OCI-LY7 (cell line): ENCODE measurements at regions not wholly inside any gene's neighbourhood (a gene's known extent, or its start where the extent isn't known, plus 50 kb on each side); places are given as distances from the start of the nearest gene placed in this dataset.

Experiments used
- BruUV-seq: library from RNA; stranded (reverse); fragments of 400-500 nt; replicated peaks from 2 replicates; lab custom pipeline; 2021; lab: Mats Ljungman, UMichigan
- CTCF ChIA-PET: fragments of 300-600 bp; sonication (Branson Sonifier 250); formaldehyde crosslinking; loops from one replicate; lab custom pipeline; 2022; ENCODE audit warnings: antibody characterized with exemption; ENCODE audit not compliant: unreplicated experiment; lab: Charles Lee
- POLR2A ChIA-PET: fragments of 300-600 bp; sonication (Branson Sonifier 250); formaldehyde crosslinking; loops from one replicate; lab custom pipeline; 2022; ENCODE audit warnings: antibody characterized with exemption; lab: Charles Lee
- DNase-seq: peaks from one replicate; pipeline ENCODE4 v3.0.0-alpha.2; 2015; ENCODE audit warnings: low spot score
- H2AFZ ChIP-seq: fragments of 200-600 bp; sonication (generic), shearing (Covaris generic); 2 replicates; pipeline ENCODE4 v1.6.1; 2014; ENCODE audit warnings: mild to moderate bottlenecking, antibody characterized with exemption, low read length, moderate library complexity
- H3K27ac ChIP-seq: fragments of 200-600 bp; sonication (generic); 2 replicates; pipeline ENCODE4 v1.5.1; 2014; ENCODE audit warnings: mixed run types, low read depth, mild to moderate bottlenecking, moderate library complexity, low read length, inconsistent platforms; ENCODE audit not compliant: poor library complexity, severe bottlenecking
- H3K36me3 ChIP-seq: fragments of 200-600 bp; sonication (generic); 2 replicates; pipeline ENCODE4 v1.6.1; 2014; ENCODE audit warnings: mild to moderate bottlenecking, antibody characterized with exemption, low read length, moderate library complexity, mixed read lengths; ENCODE audit not compliant: insufficient read depth
- H3K4me1 ChIP-seq: fragments of 200-600 bp; sonication (generic); 2 replicates; pipeline ENCODE4 v1.5.1; 2014; ENCODE audit warnings: mild to moderate bottlenecking, low read length; ENCODE audit not compliant: insufficient read depth, poor library complexity, severe bottlenecking
- H3K4me2 ChIP-seq: fragments of 200-600 bp; sonication (generic); 2 replicates; pipeline ENCODE4 v1.6.1; 2014; ENCODE audit warnings: mild to moderate bottlenecking, low read length
- H3K4me3 ChIP-seq: fragments of 200-600 bp; sonication (generic); 2 replicates; pipeline ENCODE4 v1.5.1; 2014; ENCODE audit warnings: mild to moderate bottlenecking, low read depth, low read length; ENCODE audit not compliant: poor library complexity, severe bottlenecking
- H3K79me2 ChIP-seq: fragments of 200-600 bp; sonication (generic); 2 replicates; pipeline ENCODE4 v1.6.1; 2016; ENCODE audit warnings: low read depth, mild to moderate bottlenecking, low read length, moderate library complexity, mixed read lengths; ENCODE audit not compliant: insufficient read depth
- H3K9me2 ChIP-seq: fragments of 200-600 bp; sonication (generic); 2 replicates; pipeline ENCODE4 v1.6.1; 2016; ENCODE audit warnings: mild to moderate bottlenecking, low read length, mixed read lengths; ENCODE audit not compliant: insufficient read depth
- H3K9me3 ChIP-seq: fragments of 200-600 bp; sonication (generic); 2 replicates; pipeline ENCODE4 v1.6.1; 2014; ENCODE audit warnings: mild to moderate bottlenecking, mixed run types, low read length, mixed read lengths
- H4K20me1 ChIP-seq: fragments of 200-600 bp; sonication (generic); 2 replicates; pipeline ENCODE4 v1.6.1; 2014; ENCODE audit warnings: mild to moderate bottlenecking, antibody characterized with exemption, low read length, moderate library complexity, mixed read lengths; ENCODE audit not compliant: insufficient read depth
- CTCF ChIP-seq: fragments of 200-600 bp; sonication (generic); conservative IDR thresholded peaks from 2 replicates; pipeline ENCODE4 v1.5.1; 2014; ENCODE audit warnings: mild to moderate bottlenecking, antibody characterized with exemption, low read length, moderate library complexity, mixed read lengths
- EZH2phosphoT487 ChIP-seq: fragments of 200-600 bp; sonication (generic); IDR thresholded peaks from 2 replicates; pipeline ENCODE4 v1.6.1; 2018; ENCODE audit warnings: low read depth, borderline replicate concordance, mild to moderate bottlenecking, mixed run types, antibody characterized with exemption, low read length, moderate library complexity, mixed read lengths
- intact Hi-C: fragments of 100-400 bp; cut with micrococcal nuclease; formaldehyde crosslinking; loops from one replicate; pipeline ENCODE4 v1.10.0; 2022; ENCODE audit not compliant: unreplicated experiment

GRCh38 chr4:25538430-25538829 is 117.2 kb upstream of the SLC34A2 start:
- H3K36me3 ChIP-seq, result no peaks in the 10 kb centered on the region
- H3K27ac ChIP-seq, result no peak overlapping the region
- POLR2A ChIA-PET, result no interaction called here
- intact Hi-C loops, result no loop called here
- H3K9me2 ChIP-seq, result no peaks in the 10 kb centered on the region
- H3K79me2 ChIP-seq, result no peaks in the 10 kb centered on the region
- no peak overlapping the region for H2AFZ ChIP-seq
- no peak for DNase-seq
- CTCF ChIA-PET, result no interaction called here
- no TSS peak for BruUV-seq
- H3K4me3 ChIP-seq, result no peak overlapping the region
- peaks cover 37% of the 10 kb centered on the region for H3K4me1 ChIP-seq
- H3K4me2 ChIP-seq, result no peak overlapping the region
- no peaks in the 10 kb centered on the region for H4K20me1 ChIP-seq
- no peaks in the 10 kb centered on the region for H3K9me3 ChIP-seq
- TF ChIP-seq CTCF (no peak), EZH2phosphoT487 (no peak)

- no TSS peak for BruUV-seq
- ChIA-PET POLR2A (no interaction called here), CTCF (no interaction called here)
- no peaks in the 10 kb centered on the region for H3K9me2 ChIP-seq
- H2AFZ ChIP-seq, result no peak overlapping the region
- no peaks in the 10 kb centered on the region for H4K20me1 ChIP-seq
- H3K9me3 ChIP-seq, result no peaks in the 10 kb centered on the region
- DNase-seq, result no peak
- H3K4me1 ChIP-seq, result peaks cover 37% of the 10 kb centered on the region
- TF ChIP-seq EZH2phosphoT487 (no peak), CTCF (no peak)
- intact Hi-C loops, result no loop called here
- no peaks in the 10 kb centered on the region for H3K36me3 ChIP-seq
- H3K79me2 ChIP-seq, result no peaks in the 10 kb centered on the region
- H3K4me3 ChIP-seq, result no peak overlapping the region
- no peak overlapping the region for H3K27ac ChIP-seq
- H3K4me2 ChIP-seq, result no peak overlapping the region
Observed at GRCh38 chr4:25539241-25539640, 116.4 kb upstream of the SLC34A2 start.

- H3K27ac ChIP-seq, result no peak overlapping the region
- no peaks in the 10 kb centered on the region for H3K36me3 ChIP-seq
- H2AFZ ChIP-seq, result no peak overlapping the region
- no peaks in the 10 kb centered on the region for H3K9me3 ChIP-seq
- TF ChIP-seq CTCF, result no peak
- no peak for TF ChIP-seq EZH2phosphoT487
- BruUV-seq, result no TSS peak
- intact Hi-C loops, result no loop called here
- H3K4me2 ChIP-seq, result no peak overlapping the region
- POLR2A ChIA-PET, result interaction anchor here (1.0 kb wide), 2 partner anchors 260 to 549 kb away, joined by 4 to 7 read pairs; no protein-coding TSS in a partner anchor
- H3K4me1 ChIP-seq, result peaks cover 29% of the 10 kb centered on the region
- no peaks in the 10 kb centered on the region for H4K20me1 ChIP-seq
- CTCF ChIA-PET, result no interaction called here
- no peak overlapping the region for H3K4me3 ChIP-seq
- no peaks in the 10 kb centered on the region for H3K79me2 ChIP-seq
- H3K9me2 ChIP-seq, result no peaks in the 10 kb centered on the region
- DNase-seq, result no peak
Observed at GRCh38 chr4:25540734-25541133, 114.9 kb upstream of the SLC34A2 start.
